Body of pancreas (tissue), 4 donors: ENCODE measurements at regions not wholly inside any gene's neighbourhood (a gene's known extent, or its start where the extent isn't known, plus 50 kb on each side); places are given as distances from the start of the nearest gene placed in this dataset.

Experiments
- ATAC-seq: fragments of 150-250 bp; one replicate; pipeline ENCODE4 v1.9.1; 2016
- DNase-seq, 4 donors: peaks; one replicate each; pipeline ENCODE4 v3.0.0-alpha.2; 2019
- H3K27ac ChIP-seq, 4 donors: fragments of 200-600 bp; sonication (generic); 1 replicate in 3 of 4; 2 replicates in 1 of 4; pipeline versions ENCODE4 v1.5.1 to v1.6.1; 2016 to 2019; ENCODE audit warnings: mild to moderate bottlenecking in 1 of 4, mixed read lengths in 1 of 4, moderate library complexity in 1 of 4
- H3K27me3 ChIP-seq, 2 donors: fragments of 200-600 bp; sonication (generic); one replicate each; pipeline ENCODE4 v1.6.0; 2016; ENCODE audit warnings: mild to moderate bottlenecking in 1 of 2
- H3K36me3 ChIP-seq, 2 donors: fragments of 200-600 bp; sonication (generic); replicated peaks in 1 of 2; 2 replicates each; pipeline ENCODE4 v1.5.1; 2016; ENCODE audit warnings: low read depth in 2 of 2; ENCODE audit not compliant: insufficient read depth in 1 of 2
- H3K4me1 ChIP-seq: fragments of 200-600 bp; sonication (generic); one replicate; pipeline ENCODE4 v1.6.0; 2016
- H3K4me3 ChIP-seq, 2 donors: fragments of 200-600 bp; sonication (generic); 1 replicate in 1 of 2; 2 replicates in 1 of 2; pipeline ENCODE4 v1.5.1; 2016 to 2019
- H3K9me3 ChIP-seq, 3 donors: fragments of 200-600 bp; sonication (generic); 1 replicate in 2 of 3; 2 replicates in 1 of 3; pipeline ENCODE4 v1.5.1; 2016
- POLR2A ChIP-seq, 3 donors: fragments of 450-650 bp; IDR thresholded peaks; one replicate each; pipeline ENCODE4 v1.6.1; 2016; ENCODE audit warnings: antibody characterized with exemption in 3 of 3, mild to moderate bottlenecking in 2 of 3
- WGBS, 2 donors: methylation state at CpG; one replicate each; pipeline ENCODE4 v1.1.5; 2017; 5-methylcytosine and 5-hydroxymethylcytosine counted together
- intact Hi-C: fragments of 100-400 bp; cut with DNase I; formaldehyde crosslinking; loops from one replicate; pipeline ENCODE4 v1.15.1; 2023
- TF ChIP-seq, protein P1 (sequence below), 7 experiments: fragments of 450-650 bp in 4 of 7; fragments of 200-600 bp in 3 of 7; sonication (generic) in 3 of 7; IDR thresholded peaks; one replicate each; pipeline ENCODE4 v1.5.1; 2016 to 2019; ENCODE audit warnings: antibody characterized with exemption in 7 of 7

DNA sequence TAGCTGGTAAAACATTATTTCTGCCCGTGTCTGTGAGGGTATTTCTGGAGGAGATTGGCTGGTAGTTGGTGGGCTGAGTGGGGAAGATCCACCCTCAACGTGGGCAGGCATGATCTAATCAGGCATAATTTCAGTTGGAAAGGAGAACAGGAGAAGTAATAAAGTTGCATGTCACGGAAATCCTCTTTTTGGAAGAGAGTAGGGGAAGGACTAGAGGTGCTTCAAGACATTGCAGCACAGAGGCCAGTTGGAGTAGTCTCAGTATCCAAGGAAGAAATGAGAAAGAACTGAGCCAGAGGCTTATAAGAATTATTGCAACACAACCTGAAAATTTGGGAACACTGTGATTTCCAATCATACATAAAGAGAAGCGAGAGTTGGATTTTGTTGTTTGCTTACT, 1155.1 kb downstream of the FAM181B start:
- intact Hi-C loops = no loop called here
- H3K4me1 ChIP-seq = no peaks in the 10 kb centered on the region
- TF ChIP-seq, protein P1, sequence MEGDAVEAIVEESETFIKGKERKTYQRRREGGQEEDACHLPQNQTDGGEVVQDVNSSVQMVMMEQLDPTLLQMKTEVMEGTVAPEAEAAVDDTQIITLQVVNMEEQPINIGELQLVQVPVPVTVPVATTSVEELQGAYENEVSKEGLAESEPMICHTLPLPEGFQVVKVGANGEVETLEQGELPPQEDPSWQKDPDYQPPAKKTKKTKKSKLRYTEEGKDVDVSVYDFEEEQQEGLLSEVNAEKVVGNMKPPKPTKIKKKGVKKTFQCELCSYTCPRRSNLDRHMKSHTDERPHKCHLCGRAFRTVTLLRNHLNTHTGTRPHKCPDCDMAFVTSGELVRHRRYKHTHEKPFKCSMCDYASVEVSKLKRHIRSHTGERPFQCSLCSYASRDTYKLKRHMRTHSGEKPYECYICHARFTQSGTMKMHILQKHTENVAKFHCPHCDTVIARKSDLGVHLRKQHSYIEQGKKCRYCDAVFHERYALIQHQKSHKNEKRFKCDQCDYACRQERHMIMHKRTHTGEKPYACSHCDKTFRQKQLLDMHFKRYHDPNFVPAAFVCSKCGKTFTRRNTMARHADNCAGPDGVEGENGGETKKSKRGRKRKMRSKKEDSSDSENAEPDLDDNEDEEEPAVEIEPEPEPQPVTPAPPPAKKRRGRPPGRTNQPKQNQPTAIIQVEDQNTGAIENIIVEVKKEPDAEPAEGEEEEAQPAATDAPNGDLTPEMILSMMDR (IDR thresholded peaks at IDR 0.05) = no peak
- TF ChIP-seq POLR2A (IDR thresholded peaks at IDR 0.05) = no peak
- no peaks in the 10 kb centered on the region for H3K27me3 ChIP-seq
- H3K36me3 ChIP-seq = no peaks in the 10 kb centered on the region
- WGBS, 2 donors = 50 to 51% methylated on average over 4 of the region's 4 CpGs
- ATAC-seq (no peak), DNase-seq (no peak)
- no peaks in the 10 kb centered on the region for H3K9me3 ChIP-seq
- H3K27ac ChIP-seq = no peak overlapping the region
- no peak overlapping the region for H3K4me3 ChIP-seq

GRCh38 chr11:81574301-81574700, 1159.4 kb downstream of the FAM181B start:
- Histone ChIP-seq H3K9me3 (no peaks in the 10 kb centered on the region), H3K27ac (no peak overlapping the region), H3K4me3 (no peak overlapping the region), H3K36me3 (no peaks in the 10 kb centered on the region), H3K27me3 (no peaks in the 10 kb centered on the region), H3K4me1 (no peaks in the 10 kb centered on the region)
- ATAC-seq (no peak), DNase-seq (no peak)
- TF ChIP-seq, protein P1 (IDR thresholded peaks at IDR 0.05) = no peak
- TF ChIP-seq POLR2A (IDR thresholded peaks at IDR 0.05) = no peak
- intact Hi-C loops = no loop called here
- whole genome bisulfite sequencing, 2 donors = 20 to 21% methylated on average over 2 of the region's 2 CpGs

DNA sequence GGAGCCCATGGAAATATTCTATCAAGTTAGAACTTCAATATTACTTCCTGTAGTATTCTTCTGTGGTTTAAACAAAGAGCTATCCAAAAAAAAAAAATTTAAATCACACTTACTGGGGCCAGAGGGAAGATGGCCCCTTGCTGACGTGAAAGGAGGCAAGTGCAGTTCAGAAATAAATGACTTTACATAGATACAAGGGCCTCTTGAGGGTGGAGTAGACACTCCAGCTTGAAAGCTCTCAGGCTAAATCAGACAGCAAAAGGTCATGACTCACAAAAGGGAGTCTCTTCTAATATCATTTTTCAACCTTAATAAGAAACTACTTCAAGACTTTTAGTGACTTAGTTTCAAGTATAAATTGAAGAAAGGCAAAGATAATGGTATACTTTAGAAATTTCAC, 1160.3 kb downstream of the FAM181B start:
- intact Hi-C loops = no loop called here
- WGBS, 2 donors = 68 to 82% methylated on average over 1 of the region's 1 CpG
- no peak for ATAC-seq

GRCh38 chr11:81570669-81571068, 1163.0 kb downstream of the FAM181B start:
- H3K36me3 ChIP-seq = no peaks in the 10 kb centered on the region
- intact Hi-C loops = no loop called here
- no peak overlapping the region for H3K27ac ChIP-seq
- DNase-seq (no peak), ATAC-seq (no peak)
- TF ChIP-seq, protein P1 (IDR thresholded peaks at IDR 0.05) = no peak
- TF ChIP-seq POLR2A (IDR thresholded peaks at IDR 0.05) = no peak
- H3K4me3 ChIP-seq = no peak overlapping the region
- WGBS, 2 donors = 69 to 72% methylated on average over 2 of the region's 2 CpGs
- H3K4me1 ChIP-seq = no peaks in the 10 kb centered on the region
- no peaks in the 10 kb centered on the region for H3K27me3 ChIP-seq
- no peaks in the 10 kb centered on the region for H3K9me3 ChIP-seq

More for the DNA sequence above, 1160.3 kb downstream of the FAM181B start:
- H3K9me3 ChIP-seq = no peaks in the 10 kb centered on the region
- H3K36me3 ChIP-seq = no peaks in the 10 kb centered on the region
- no peak overlapping the region for H3K4me3 ChIP-seq
- DNase-seq = no peak
- no peaks in the 10 kb centered on the region for H3K27me3 ChIP-seq
- H3K27ac ChIP-seq = no peak overlapping the region
- H3K4me1 ChIP-seq = no peaks in the 10 kb centered on the region
- TF ChIP-seq, protein P1 (IDR thresholded peaks at IDR 0.05) = no peak
- TF ChIP-seq POLR2A (IDR thresholded peaks at IDR 0.05) = no peak

DNA sequence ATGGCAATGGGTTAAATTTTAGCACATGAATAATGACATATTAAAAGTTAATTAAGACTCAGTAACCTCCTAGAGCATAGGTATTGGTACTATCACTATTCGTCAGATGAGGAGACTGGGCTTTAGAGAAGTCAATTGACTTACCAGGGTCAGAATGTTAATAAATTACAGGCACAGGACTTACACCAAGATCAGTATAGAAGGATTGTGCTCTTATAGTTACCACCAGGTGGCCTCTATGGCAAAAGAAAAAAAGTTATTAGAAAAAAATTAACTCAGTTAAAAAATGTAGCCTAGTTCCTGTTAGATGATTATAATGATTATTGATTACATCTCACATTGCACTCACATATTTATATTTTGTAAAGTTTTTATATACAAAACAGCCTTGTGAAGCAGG, 1163.7 kb downstream of the FAM181B start:
- Histone ChIP-seq H3K27me3 (no peaks in the 10 kb centered on the region), H3K36me3 (no peaks in the 10 kb centered on the region), H3K9me3 (no peaks in the 10 kb centered on the region), H3K4me1 (no peaks in the 10 kb centered on the region), H3K4me3 (no peak overlapping the region), H3K27ac (no peak overlapping the region)
- no peak for ATAC-seq
- TF ChIP-seq, protein P1 (IDR thresholded peaks at IDR 0.05) = no peak
- no peak for TF ChIP-seq POLR2A (IDR thresholded peaks at IDR 0.05)
- 25 to 28% methylated on average over 1 of the region's 1 CpG for WGBS, 2 donors
- intact Hi-C loops = no loop called here
- DNase-seq = no peak
